ENCODE measurements at regions not wholly inside any gene's neighbourhood (a gene's known extent, or its start where the extent isn't known, plus 50 kb on each side); places are given as distances from the start of the nearest gene placed in this dataset.
"Not testable (repeated sequence)": the region's sequence is repeated elsewhere in the genome, so short reads cannot be mapped to it uniquely, and the experiment has no call there.

DNA sequence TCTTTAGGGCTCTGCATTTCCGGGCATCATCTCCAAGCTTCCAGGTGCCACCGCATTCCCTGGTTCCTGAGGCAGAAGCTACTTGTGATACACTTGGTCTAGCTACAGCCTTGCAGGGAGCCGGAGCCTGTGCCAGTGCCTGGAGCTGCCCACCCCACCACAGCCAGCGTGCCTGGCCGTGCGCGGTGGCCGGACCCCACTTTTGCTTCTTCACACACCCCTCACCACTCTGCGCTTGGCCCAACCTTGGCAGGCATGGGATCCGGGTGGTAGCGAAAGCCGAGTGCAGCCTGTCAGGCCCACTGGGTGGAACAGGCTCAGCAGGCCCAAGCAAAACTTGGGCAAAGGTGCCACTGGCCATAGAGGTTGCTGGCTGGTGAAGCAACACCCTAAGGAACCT, 823.7 kb downstream of the GLUD2 start:
- no peak for DNase-seq

DNA sequence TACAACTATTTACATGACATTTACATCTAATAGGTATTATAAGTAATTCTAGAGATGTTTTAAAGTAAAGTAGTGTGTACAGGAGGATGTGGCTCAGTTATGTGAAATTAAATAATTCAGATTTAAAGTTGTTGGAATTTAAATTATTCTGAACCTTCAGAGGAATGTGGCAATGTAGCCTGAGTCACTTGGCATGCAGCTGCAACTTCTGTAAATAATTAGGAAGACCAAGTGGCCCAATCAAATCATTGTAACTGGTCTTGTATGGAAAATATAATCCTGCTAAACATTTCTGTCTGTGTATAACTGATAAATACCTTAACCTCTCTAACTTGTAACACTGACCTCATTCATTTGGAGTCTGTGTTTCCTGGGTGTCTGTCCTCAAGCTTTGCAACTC, 828.9 kb downstream of the GLUD2 start:
- DNase-seq, result no peak

DNA sequence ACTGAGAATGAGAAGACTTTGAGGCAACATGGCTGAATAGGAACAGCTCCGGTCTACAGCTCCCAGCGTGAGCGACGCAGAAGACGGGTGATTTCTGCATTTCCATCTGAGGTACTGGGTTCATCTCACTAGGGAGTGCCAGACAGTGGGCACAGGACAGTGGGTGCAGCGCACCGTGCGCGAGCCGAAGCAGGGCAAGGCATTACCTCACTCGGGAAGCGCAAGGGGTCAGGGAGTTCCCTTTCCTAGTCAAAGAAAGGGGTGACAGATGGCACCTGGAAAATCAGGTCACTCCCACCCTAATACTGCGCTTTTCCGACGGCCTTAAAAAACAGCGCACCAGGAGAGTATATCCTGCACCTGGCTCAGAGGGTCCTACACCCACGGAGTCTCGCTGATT, 829.9 kb downstream of the GLUD2 start:
- not testable (repeated sequence) for DNase-seq

DNA sequence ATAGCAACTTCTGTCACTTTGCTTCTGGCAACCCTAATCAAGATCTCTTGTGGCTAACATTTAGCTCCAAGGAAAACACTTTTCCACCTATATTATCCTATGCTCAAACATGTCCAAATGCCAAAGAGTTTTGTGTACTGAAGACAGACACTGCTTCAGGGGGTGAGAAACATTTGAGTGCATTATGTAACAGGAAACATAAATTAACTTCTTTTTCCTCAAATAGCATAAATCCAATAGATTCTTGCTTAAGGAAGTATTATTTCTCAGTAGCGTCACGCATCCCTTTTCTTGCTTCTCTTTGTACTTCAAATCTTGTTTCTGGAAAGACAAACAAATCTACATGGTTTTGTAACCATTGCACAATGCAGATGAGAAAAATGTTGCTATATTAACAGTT, 839.1 kb downstream of the GLUD2 start:
- no peak for DNase-seq

DNA sequence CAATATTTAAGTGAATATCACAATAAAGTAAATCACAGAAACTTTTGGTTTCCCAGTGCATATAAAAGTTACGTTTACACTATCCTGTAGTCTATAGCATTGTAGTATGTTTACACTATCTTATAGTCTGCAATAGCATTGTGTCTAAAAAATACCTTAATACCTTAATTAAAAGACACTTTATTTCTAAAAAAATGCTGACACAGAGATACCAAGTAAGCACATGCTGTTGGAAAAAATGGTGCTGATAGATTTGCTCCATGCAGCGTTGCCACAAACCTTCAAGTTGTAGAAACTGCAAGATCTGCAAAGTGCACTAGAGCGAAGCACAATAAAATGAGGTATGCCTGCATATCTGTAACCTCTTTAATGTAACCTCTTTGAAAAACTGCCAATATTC, 847.3 kb downstream of the GLUD2 start:
- DNase-seq, result no peak

DNA sequence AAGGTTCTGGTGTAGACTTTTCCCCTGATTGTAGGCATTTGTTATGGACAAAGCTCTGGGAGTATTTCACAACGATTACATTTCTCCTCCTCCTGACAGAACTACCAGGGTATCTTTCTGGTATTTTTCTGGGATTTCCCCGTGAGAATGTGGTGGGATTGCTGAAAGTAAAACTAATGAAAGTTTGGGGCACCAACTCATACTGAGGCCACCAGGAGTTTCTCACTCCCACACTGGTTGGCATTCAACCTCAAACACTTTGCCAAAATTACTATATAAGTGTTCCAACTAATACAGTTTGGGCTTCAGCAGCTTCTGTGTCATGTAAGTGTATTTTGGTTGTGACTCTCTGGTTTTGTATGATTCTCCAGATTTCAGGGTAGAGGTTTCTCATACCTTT, 855.1 kb downstream of the GLUD2 start:
- DNase-seq, result no peak

DNA sequence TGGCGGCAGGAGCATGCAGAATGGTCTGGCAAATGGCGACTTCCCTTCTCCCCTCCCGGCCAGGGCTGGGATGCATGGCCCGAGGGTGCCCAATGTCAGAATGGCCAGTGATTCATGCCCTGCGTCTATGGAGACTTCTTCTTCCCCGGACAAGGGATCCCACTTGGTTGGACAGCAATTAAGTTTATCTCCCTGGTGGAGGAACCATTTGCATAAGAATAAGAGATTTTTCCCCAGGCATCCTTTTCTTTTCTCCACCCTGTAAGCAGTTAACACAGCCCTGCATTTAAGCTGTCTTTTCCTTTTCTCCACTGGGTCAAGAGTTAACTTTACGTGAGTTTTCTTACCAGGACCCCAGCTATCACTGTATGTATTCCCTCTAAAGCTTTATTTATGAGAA, 856.6 kb downstream of the GLUD2 start:
- no peak for DNase-seq

DNA sequence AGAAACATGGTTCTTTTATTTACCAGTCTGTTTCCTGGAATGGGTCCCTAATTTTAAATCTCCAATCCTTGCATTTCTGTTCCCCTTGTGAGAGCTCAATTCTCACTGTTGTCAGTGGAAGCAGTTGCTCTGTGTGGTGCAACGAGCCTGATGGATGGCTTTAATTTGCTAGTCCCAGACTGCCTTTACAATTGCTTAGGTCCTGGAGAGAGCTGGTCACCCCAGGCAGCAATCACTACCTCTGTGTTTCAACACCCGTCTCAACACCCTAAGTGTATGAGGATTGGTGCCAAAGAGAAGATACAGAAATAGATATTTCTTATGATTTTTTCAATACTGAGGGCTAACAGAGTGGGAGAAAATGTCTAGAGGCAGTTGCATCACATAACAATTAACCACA, 873.8 kb downstream of the GLUD2 start:
- DNase-seq, result no peak

DNA sequence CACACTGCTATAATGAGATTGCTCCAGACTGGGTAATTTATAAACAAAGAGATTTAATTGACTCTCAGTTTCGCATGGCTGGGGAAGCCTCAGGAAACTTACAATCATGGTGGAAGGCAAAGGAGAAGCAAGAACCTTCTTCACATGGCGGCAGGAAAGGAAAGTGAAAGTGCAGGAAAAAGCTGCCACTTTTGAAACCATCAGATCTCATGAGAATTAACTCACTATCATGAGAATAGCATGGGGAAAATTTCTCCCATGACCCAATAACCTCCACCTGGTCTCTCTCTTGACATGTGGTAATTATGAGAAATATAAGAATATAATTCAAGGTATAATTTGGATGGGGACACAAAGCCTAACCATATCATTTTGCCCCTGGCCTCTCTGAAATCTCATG, 884.2 kb downstream of the GLUD2 start:
- no peak for DNase-seq

DNA sequence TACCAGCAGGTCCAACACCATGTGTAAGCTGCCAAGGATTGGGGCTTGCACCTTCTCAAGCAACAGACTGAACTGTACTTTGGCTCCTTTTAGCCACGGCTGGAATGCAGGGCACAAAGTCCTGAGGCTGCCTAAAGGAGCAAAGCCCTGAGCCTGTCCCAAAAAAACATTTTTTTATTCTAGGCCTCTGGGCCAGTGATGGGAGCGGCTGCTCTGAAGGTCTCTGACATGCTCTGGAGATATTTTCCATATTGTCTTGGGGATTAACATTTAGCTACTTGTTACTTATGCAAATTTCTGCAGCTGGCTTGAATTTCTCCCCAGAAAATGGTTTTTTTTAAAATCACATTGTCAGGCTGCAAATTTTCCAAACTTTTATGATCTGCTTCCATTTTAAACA, 885.3 kb downstream of the GLUD2 start:
- no peak for DNase-seq

DNA sequence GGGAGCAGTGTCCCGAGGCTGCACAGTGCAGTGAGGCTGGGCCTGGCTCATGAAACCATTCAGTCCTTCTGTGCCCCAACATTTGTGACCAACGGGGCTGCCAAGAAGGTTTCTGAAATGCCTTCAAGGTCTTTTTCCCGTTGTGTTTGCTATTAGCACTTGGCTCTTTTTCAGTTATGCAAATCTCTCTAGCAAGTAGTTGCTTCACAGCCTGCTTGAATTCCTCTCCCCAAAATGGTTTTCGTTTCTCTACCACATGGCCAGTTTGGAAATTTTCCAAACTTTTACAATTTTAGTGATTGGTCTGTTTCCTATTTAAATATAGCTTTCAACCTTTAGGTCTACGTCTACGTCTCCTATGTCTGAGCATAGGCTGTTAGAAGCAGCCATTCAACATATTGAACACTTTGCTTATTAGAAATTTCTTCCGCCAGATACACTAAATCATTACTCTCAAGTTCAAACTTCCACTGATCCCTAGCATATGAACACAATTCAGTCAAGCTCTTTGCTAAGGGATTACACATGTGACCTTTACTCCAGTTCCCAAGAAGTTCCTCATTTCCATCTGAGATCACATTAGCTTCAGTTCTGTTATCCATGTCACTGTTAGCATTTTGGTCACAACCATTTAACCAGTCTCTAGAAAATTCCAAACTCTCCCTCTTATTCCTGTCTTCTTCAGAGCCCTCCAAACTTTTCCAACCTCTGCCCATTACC, 901.8 kb downstream of the GLUD2 start:
- no peak for DNase-seq

DNA sequence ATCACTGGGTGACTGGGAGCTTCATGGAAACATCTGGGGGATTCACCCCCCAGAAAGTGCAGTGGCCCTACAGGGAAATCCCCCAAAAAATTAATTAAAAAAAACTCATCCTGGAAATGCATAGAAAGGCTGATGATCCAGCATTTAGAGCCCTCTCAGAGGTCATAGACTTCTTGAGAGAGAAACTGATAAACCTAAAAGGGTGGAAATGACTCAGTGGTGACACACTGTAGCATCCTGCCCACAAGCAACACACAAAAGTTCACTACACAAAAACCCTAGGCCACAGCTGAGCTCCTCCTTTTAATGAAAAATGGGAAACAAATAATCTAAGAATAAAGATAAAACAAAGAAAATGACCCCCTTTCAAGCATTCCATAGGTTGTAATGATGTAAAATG, 911.5 kb downstream of the GLUD2 start:
- DNase-seq, result no peak

DNA sequence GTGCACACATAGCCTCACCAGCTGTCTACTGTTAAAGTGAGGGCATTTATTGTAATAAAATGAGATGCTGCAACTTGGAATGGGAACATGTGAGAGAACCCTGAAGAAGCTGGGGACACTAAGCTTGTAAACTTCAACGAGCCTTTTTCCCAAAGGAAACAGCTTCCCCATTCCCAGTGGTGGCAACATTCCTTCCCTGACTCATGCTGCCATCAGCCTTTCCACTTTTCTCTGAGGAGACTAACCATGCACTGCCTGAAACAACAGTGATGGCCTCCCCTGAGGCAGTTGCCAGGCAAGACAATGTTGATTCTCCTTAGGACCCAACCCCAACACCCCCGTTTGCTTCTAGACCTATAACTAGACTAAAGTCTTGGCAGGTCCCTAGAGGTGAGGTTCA, 928.3 kb downstream of the GLUD2 start:
- no peak for DNase-seq

DNA sequence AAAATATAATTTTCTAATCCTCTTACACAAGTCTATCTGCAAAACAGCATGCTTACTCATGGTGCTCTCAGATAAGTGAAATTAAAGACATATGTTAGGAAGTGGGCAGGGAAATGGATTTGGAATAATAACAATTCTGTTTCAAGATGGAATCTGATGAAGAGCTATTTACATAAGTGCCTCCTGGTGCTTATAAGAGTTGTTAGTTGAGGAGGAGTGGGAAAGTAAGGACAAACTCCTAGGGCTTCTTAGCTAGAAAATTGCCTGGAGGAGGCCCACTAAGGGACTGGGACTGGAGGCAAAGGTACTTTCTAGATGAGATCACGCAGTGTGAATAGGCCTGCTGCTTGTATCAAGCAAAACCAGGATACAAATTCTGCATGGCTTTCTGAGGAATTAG, 939.8 kb downstream of the GLUD2 start:
- no peak for DNase-seq

DNA sequence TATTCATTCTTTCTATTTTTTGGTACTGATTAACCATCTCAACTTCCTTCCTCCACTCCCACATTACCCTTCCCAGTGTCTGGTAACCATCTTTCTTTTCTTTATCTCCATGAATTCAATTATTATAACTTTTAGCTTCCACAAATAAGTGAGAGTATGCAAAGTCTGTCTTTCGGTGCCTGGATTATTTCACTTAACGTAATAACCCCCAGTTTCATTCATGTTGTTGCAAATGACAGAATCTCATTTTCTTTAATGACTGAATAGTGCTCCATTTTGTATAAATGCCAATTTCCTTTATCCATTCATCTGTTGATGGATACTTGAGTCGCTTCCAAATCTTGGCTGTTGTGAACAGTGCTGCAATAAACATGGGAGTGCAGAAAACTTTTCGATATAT, 940.4 kb downstream of the GLUD2 start:
- DNase-seq, result no peak

DNA sequence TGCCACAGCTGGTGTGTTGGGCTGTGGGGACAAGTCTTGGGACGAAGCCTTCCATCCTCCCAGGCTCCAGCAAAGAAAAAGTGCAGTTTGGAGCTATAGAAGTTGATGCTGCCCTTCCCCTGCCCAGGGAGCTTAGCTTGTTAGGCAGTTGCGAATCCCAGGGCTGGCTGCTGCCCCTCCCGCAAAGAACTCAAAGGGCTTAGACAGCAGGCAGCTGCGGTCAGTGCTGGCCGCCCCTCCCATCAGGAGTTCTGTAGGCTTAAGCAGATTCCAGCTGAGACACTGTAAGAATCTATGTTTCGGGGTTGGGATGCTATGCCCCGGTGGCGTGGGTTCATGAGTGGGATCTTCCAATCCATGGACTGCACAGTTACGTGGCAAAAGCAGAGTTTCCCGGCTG, 956.7 kb downstream of the GLUD2 start:
- no peak for DNase-seq

DNA sequence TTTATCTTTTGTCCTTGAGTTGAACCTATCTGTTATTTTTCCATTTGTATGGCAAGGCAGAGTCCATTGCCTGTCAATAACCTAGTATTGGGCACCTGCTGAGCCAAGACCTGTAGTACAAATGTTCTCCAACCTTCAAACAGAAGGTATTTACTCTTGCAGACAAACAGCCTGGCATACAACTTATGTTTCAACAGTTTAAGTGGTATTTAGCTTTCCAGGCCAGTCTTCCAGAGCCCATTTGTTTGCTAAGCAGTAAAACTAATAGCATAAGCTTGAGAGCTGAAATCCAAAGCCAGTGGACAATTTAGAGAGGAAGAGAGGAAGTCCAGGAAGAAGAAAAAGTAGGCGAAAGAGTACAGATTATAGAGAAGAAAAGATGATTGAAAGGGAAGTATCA, 979.3 kb downstream of the GLUD2 start:
- DNase-seq, result no peak

DNA sequence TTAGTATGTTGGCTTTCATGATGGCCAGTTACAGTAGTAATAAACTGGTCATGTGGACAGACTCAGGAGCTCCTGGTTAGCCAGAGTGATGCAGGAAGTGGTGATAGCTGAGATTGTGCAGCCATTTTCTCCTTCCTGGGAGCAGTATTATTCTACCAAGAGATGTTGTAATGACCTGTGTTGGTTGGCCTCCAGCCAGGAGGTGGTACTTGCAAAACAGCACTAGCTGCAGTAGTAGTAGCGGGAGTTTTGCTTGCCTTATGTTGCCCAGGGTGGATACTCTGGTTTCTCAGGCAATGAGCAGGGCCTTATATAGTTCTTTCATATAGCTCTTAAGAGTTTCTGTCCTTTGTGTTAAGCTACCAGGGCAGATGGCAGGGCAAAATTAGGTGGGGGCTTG, 998.8 kb downstream of the GLUD2 start:
- no peak for DNase-seq

DNA sequence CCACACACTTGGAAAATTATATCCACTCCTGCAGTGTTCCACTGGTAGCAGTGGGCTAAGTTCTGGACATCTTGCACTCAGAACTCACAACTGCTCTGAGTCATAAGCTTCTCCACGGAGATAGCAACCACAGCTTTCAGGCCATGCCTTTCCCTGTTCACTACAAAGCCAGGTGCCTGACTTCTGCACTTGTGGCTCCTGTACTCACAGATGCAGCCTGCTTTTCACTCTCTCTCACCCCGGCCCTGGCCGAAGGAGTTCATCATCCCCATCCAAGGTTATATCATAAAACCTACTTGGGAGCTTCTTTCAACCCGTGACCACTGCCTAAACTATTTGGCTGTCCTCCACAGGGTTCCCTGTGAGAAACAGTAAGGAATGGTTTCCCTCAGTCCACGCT, 999.4 kb downstream of the GLUD2 start:
- DNase-seq, result no peak

DNA sequence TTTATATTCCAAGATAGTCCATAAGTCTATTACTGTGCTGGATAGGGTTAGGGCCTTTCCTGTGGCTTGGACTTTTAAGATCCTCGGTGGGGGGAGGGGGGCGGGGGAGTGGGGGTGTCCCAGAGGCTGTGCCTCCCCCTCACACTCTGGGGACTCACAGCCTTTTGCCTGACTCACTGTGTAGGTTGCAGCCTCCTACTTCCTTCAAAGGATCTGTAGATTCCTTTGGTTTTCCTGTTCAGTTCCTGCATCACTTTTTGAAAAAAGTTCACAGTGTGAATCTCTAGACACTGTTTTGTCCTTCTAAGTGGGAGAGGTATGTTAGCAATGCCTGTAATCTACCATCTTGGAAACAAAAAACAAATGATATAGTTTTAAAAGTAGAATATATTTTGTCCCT, 999.9 kb downstream of the GLUD2 start:
- DNase-seq, result no peak

DNA sequence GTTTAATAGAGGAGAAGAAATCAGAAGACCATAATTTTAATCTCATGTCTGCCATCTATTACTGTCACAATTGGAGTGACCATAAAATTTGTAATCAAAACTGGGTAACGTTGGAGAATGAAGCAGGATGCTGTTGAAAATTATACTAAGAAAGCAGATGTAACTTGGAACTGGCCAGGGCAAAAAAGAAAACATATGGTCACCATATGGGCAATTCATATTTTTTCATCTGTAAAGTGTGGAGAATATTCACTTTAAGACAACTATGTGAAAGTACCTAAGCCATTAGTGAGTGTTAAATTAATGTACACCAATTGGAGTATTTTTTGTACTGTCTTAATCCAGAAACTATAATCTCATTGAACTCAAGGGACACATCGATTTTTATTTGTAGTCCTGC, 1008.0 kb downstream of the GLUD2 start:
- no peak for DNase-seq

DNA sequence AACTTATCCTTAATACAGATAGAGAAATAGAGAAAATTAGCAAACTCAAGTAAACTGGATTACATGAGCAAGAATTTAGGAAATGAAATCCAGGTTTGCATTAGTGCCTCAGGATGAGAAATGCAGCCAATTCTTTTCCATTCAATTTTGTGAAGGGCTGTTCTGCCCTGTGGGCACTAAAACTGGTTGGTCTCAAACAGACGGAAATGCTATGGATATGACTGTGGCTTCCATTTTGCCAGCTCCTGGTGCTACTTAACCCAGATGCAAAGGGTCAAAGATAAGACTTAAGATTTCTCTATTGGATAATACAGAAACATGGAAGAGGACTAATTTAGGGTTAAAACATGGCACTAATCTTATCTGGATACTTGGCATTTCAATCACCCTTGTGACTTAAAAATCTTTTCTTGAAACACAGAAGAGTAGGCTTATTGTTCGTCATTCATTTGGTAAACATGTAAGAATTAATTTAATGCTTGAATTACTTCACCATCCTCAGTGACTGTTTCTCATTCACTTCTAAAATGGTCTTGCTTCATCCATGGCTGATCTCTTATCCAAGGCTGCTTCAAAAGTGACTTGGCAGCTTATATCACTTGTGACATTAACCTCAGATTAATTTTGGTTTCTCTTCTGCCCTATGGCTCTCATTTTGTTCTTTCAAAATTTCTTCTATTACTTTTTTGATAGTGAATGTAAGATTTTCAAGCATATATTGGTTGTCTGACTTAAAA, 1008.7 kb downstream of the GLUD2 start:
- no peak for DNase-seq

DNA sequence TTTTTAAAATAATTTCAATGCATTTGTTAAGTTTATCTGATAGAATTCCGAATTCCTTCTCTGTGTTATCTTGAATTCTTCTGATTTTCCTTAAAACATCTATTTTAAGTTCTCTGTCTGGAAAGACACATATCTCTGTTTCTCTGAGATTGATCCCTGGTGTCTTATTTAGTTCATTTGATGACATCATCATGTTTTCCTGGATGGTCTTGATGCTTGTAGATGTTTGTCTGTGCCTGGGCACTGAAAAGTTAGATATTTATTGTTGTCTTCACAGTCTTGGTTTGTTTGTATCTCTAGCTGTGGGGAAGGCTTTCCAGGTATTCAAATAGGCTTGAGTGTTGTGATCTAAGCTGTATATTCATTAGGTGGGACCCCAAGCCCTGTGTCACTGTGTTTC, 1028.8 kb downstream of the GLUD2 start:
- DNase-seq, result no peak

DNA sequence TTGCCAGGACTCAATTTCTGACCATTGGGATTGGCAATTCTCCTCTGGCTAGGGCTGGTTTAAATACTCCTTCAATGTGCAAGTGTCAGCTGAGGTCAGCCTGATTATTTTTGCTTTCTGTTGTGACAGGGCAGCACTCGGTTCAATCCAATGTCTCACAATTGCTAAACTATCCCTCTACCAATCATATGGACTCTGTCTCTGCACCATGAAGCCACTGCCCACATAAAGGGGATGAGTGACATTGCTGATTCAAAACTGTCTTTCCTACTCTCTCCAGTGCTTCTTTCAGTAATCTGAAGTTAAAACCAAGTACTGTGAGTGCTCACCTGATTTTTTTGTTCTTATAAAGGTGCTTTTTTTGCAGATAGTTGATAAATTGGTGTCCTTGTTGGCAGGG, 1030.7 kb downstream of the GLUD2 start:
- no peak for DNase-seq

DNA sequence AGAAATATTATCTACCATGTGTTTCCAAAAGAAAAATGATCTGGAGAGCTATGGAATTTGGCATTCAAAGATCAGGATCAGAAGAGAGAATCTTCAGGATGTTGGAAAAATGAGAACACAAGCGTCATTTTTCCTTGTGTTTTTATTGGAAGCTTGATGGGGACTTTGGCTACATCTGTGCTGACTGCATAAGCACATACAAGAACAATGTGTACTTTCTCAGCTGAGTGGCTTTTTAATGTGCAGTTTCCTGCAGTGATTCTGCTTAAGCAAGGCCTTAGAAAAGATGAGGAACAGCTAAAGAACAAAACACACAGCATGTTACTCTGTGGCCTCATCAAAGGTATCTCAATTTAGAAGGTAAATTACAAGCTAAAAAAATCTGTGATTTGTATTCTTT, 1039.9 kb downstream of the GLUD2 start:
- no peak for DNase-seq

Measured in suppressor macrophage (primary cell).